Renal cortical epithelial cell (primary cell): ENCODE measurements at regions not wholly inside any gene's neighbourhood (a gene's known extent, or its start where the extent isn't known, plus 50 kb on each side); places are given as distances from the start of the nearest gene placed in this dataset.

Experiments
- DNase-seq: peaks from one replicate; pipeline ENCODE4 v3.0.0-alpha.2; 2011; ENCODE audit warnings: low read depth

- DNase-seq = no peak
Measured at GRCh38 chr1:112788054-112788453, 72.9 kb upstream of the PPM1J start.

- DNase-seq = no peak
Measured at GRCh38 chr1:112783059-112783458, 67.9 kb upstream of the PPM1J start.

- DNase-seq = no peak
Measured at GRCh38 chr1:112779665-112780526, 64.8 kb upstream of the PPM1J start.

GRCh38 chr1:112778137-112778536 lies 63.0 kb upstream of the PPM1J start:
- DNase-seq = no peak

GRCh38 chr1:112776688-112777087 lies 61.6 kb upstream of the PPM1J start:
- no peak for DNase-seq

- no peak for DNase-seq
Measured at GRCh38 chr1:112772781-112773180, 57.6 kb upstream of the PPM1J start.

GRCh38 chr1:112770724-112771123 lies 55.6 kb upstream of the PPM1J start:
- DNase-seq = no peak

- no peak for DNase-seq
Measured at GRCh38 chr1:112769611-112770010, 54.5 kb upstream of the PPM1J start.

- peak; percentile 16 for DNase-seq
Measured at GRCh38 chr1:112767646-112768045, 52.5 kb upstream of the PPM1J start.
